ENCODE measurements at regions not wholly inside any gene's neighbourhood (a gene's known extent, or its start where the extent isn't known, plus 50 kb on each side); places are given as distances from the start of the nearest gene placed in this dataset.
A peak's percentile ranks its signal among the peaks of the same experiment; 100 is the strongest.

DNA sequence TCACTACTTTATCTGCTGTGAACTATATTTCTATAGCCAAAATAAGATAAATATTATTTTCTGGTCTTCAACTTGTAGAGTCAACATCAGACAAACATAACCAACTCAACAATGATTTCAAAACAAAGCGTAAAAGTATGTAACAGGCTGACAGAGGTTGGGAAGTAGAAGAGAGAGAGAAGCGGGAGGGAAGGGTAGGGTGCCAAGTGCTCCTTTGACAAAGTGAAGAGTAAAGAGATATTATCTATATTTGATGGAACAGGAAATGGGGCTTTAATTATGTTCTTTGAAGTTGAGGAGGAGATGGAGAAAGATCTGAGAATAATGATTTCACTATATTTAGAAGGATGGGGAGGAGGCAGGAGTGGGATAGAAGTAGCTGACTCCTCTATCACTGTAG, 70.1 kb downstream of the DNTTIP2 start:
- DNase-seq (ENCODE audit: low read depth), result no peak
- no peak for TF ChIP-seq CTCF (conservative IDR thresholded peaks at IDR 0.05; ENCODE audit: low read length)
- H3K4me3 ChIP-seq (ENCODE audit: low read length), result no peak overlapping the region

GRCh38 chr1:93807311-93807930, 71.6 kb downstream of the DNTTIP2 start:
- no peak for DNase-seq (ENCODE audit: low read depth)
- no peak for TF ChIP-seq CTCF (conservative IDR thresholded peaks at IDR 0.05; ENCODE audit: low read length)
- no peak overlapping the region for H3K4me3 ChIP-seq (ENCODE audit: low read length)

DNA sequence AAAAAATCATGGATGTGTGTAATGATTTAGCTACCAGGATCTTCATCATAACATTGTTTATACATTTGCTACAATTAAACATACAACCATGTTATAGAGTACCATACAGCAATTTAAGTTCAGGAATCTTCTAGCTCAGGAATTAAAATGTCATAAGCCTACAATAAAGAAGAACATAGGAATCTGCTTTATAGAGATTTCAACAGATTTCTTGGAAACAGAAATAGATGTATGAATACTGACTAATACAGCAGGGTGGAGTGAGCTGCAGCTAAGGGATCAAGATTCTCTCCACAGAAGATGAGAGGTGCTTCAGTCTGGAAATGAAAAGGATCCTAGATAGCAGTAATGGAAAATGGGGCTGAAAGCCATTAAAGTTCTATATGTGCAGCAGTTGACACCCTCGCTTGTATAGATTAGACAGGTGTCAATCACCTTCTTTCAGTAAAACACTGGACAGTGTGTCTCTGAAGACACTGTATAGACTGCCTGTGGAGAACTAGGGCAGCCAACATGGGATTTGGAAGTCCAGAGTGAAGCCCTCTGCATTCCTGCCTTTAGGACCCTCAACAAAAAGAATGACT, 73.9 kb downstream of the DNTTIP2 start:
- TF ChIP-seq CTCF (conservative IDR thresholded peaks at IDR 0.05; ENCODE audit: low read length), result no peak
- DNase-seq (ENCODE audit: low read depth), result peak; percentile 57
- no peak overlapping the region for H3K4me3 ChIP-seq (ENCODE audit: low read length)

GRCh38 chr1:93804412-93804811, 74.6 kb downstream of the DNTTIP2 start:
- peak overlapping the region; percentile 22 for H3K4me3 ChIP-seq (ENCODE audit: low read length)

DNA sequence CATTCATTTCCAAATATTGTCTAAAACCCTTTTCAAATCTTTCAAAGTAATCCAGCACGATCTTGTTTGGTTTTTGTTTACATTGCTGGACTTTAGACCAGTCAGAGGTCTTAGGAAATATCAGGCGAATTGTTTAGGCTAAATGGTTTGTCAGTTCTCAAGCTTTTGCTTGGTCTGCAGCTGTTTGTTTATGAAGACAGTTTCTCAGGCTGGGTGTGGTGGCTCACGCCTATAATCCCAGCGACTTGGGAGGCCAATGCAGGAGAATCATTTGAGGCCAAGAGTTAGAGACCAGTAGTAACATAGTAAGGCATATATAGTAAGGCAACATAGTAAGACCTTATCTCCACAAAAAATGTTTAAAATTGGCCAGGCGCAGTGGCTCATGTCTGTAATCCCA, 77.5 kb downstream of the DNTTIP2 start:
- TF ChIP-seq CTCF (conservative IDR thresholded peaks at IDR 0.05; ENCODE audit: low read length), result no peak
- no peak for DNase-seq (ENCODE audit: low read depth)

More at GRCh38 chr1:93804412-93804811, 74.6 kb downstream of the DNTTIP2 start:
- TF ChIP-seq CTCF (conservative IDR thresholded peaks at IDR 0.05; ENCODE audit: low read length), result no peak
- peak; percentile 83 for DNase-seq (ENCODE audit: low read depth)

DNA sequence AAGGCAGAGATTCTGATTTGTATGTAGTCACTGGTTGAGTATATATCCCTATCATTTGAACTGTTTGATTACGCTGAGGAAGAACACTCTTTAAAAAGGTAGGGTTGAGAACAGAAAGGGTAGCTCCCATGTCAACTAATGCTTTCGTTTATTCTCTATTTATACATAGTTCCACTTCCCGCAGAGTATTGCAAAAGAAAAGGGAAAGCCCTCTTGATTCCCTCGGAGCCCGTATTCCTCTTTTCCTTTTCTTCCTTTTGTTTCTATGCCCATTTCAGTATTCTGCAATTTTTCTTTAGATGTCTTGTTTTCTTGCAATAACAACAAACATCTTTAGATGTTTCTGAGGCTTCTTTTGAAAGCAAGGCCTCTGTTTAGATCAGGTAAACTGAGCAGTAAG, 78.2 kb downstream of the DNTTIP2 start:
- no peak for TF ChIP-seq CTCF (conservative IDR thresholded peaks at IDR 0.05; ENCODE audit: low read length)
- H3K4me3 ChIP-seq (ENCODE audit: low read length), result no peak overlapping the region
- DNase-seq (ENCODE audit: low read depth), result no peak

More for the DNA sequence above, 77.5 kb downstream of the DNTTIP2 start:
- no peak overlapping the region for H3K4me3 ChIP-seq (ENCODE audit: low read length)

DNA sequence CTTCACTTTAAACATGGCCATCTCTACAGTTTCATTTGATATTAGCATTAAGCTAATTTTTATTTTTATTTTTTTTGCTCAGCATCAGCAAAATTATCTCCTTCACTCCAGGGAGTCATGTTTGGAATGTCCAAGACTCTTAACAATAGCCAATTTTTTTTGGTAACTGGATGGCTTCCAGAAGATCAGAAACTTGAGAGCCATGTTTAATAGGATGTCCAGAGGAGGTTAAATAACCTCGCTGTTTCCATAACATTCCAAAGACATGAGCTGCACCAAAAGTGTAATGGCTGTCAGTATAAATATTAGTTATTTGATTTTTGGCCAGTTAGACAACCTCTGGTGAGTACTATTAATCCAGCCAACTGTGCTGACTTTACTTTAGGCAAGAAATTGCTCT, 80.7 kb downstream of the DNTTIP2 start:
- TF ChIP-seq CTCF (conservative IDR thresholded peaks at IDR 0.05; ENCODE audit: low read length), result no peak
- DNase-seq (ENCODE audit: low read depth), result peak; percentile 92
- H3K4me3 ChIP-seq (ENCODE audit: low read length), result no peak overlapping the region

Data from AG10803 (cell line).